HFFc6 (cell line): ENCODE measurements at regions not wholly inside any gene's neighbourhood (a gene's known extent, or its start where the extent isn't known, plus 50 kb on each side); places are given as distances from the start of the nearest gene placed in this dataset.

Source experiments
- DNase-seq: peaks from one replicate; pipeline ENCODE4 v3.0.0-alpha.2; 2018
- H3K27ac Mint-ChIP-seq: 2 replicates; pipeline ENCODE4 v1.8.0; 2020; ENCODE audit warnings: mild to moderate bottlenecking, mixed read lengths
- H3K27me3 Mint-ChIP-seq: 2 replicates; pipeline ENCODE4 v1.8.0; 2021; ENCODE audit warnings: mild to moderate bottlenecking, moderate library complexity, mixed read lengths; ENCODE audit not compliant: insufficient read depth
- H3K36me3 Mint-ChIP-seq: 2 replicates; pipeline ENCODE4 v1.8.0; 2021; ENCODE audit warnings: low read depth, mixed read lengths
- H3K4me1 Mint-ChIP-seq: 2 replicates; pipeline ENCODE4 v1.8.0; 2020; ENCODE audit warnings: low read depth, mixed read lengths
- H3K4me3 Mint-ChIP-seq: 2 replicates; pipeline ENCODE4 v1.8.0; 2020; ENCODE audit warnings: mild to moderate bottlenecking, moderate library complexity, mixed read lengths
- H3K9me3 Mint-ChIP-seq: 2 replicates; pipeline ENCODE4 v1.8.0; 2020; ENCODE audit warnings: mild to moderate bottlenecking, mixed read lengths
- TF ChIP-seq, protein P1 (sequence below): fragments of 200-600 bp; sonication (generic); IDR thresholded peaks from 2 replicates; pipeline ENCODE4 v1.5.0; 2021; ENCODE audit warnings: antibody characterized with exemption, mild to moderate bottlenecking

DNA sequence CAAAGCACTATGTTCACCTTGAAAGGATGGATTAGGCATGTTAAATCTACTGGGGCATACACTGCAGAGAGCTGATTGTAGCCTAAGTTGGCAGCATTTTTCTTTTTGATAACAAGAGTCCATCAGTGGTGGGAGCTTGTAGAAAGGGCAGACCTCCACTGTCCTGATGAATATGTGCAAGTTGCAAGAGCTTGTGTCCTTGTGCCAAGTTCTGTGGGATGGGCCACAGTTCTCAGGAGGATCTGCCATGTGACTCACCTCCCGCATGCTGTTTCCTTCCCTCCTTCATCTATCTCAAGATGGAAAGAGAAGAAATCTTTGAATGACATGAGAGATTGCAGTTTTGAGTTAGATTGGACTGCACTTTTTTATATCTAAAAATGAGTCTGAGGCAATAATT lies 58.3 kb upstream of the GGTLC1 start:
- DNase-seq: no peak
- no peak overlapping the region for H3K4me3 Mint-ChIP-seq
- peaks cover 3% of the 10 kb centered on the region; the same call in 1 of the 2 replicates for H3K9me3 Mint-ChIP-seq
- TF ChIP-seq, protein P1, sequence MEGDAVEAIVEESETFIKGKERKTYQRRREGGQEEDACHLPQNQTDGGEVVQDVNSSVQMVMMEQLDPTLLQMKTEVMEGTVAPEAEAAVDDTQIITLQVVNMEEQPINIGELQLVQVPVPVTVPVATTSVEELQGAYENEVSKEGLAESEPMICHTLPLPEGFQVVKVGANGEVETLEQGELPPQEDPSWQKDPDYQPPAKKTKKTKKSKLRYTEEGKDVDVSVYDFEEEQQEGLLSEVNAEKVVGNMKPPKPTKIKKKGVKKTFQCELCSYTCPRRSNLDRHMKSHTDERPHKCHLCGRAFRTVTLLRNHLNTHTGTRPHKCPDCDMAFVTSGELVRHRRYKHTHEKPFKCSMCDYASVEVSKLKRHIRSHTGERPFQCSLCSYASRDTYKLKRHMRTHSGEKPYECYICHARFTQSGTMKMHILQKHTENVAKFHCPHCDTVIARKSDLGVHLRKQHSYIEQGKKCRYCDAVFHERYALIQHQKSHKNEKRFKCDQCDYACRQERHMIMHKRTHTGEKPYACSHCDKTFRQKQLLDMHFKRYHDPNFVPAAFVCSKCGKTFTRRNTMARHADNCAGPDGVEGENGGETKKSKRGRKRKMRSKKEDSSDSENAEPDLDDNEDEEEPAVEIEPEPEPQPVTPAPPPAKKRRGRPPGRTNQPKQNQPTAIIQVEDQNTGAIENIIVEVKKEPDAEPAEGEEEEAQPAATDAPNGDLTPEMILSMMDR: no peak
- H3K36me3 Mint-ChIP-seq: no peaks in the 10 kb centered on the region
- H3K27me3 Mint-ChIP-seq: peaks cover 10% of the 10 kb centered on the region
- no peak overlapping the region for H3K27ac Mint-ChIP-seq
- no peaks in the 10 kb centered on the region for H3K4me1 Mint-ChIP-seq

DNA sequence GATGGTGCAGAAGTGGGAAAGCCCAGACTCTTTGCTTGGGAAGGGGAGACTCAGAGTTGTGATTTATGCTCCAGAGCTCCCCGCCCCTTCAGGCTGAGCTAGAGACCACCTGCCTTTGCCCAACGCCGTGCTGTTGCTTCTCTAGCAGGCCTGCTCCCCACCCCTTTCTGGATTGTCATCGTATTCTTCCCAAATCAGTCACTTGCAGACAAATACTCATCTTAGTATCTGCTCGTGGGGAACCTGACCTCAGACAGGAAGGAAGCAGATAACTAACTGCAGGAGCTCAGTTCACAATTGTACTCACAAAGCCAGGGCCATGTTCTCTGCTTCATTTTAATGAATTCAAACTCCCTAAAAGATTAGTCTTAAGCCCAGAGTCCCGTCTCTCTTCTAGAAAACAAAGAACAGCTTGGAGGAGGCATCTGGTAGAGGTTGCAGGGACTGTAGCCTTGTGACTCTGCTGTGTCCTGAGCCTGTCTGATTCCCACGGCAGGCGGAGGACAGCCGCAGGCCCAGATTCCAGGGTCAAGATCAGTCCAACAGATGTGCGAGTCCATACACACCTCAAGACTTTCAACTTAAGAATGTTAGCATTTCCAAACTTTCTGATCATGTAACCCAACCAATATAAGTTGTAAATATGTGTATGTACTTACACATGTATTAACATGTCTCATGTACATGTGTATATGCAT lies 57.2 kb upstream of the GGTLC1 start:
- H3K36me3 Mint-ChIP-seq: no peaks in the 10 kb centered on the region
- H3K27ac Mint-ChIP-seq: no peak overlapping the region

DNA sequence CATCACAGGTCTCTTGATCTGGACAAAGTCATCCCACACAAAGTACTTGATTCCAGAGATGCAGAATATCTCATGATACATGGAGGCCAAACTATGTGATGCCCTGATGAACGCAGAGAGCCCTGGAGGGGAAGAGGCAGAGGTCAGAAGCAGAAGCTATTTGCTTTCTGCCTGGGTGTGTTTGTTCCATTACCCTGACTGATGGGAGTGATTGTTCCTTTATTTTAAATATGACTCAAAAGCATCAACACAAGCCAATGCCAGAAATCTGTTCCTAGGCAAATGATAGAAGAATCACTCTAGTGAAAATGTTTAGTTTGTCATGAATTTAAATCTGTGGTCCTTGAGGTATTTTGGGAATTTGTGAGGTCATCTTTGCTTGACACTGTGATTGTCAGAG lies 54.7 kb upstream of the GGTLC1 start:
- Mint-ChIP-seq H3K36me3 (no peaks in the 10 kb centered on the region), H3K4me1 (no peaks in the 10 kb centered on the region), H3K27me3 (peaks cover 3% of the 10 kb centered on the region; the same call in 1 of the 2 replicates), H3K9me3 (peaks cover 20% of the 10 kb centered on the region), H3K27ac (no peak overlapping the region), H3K4me3 (no peak overlapping the region)
- TF ChIP-seq, protein P1: no peak
- DNase-seq: no peak

More for the DNA sequence above, 57.2 kb upstream of the GGTLC1 start:
- Mint-ChIP-seq H3K4me3 (no peak overlapping the region), H3K4me1 (no peaks in the 10 kb centered on the region), H3K9me3 (peaks cover 7% of the 10 kb centered on the region; the same call in 1 of the 2 replicates), H3K27me3 (peaks cover 7% of the 10 kb centered on the region)
- no peak for DNase-seq
- TF ChIP-seq, protein P1: no peak

DNA sequence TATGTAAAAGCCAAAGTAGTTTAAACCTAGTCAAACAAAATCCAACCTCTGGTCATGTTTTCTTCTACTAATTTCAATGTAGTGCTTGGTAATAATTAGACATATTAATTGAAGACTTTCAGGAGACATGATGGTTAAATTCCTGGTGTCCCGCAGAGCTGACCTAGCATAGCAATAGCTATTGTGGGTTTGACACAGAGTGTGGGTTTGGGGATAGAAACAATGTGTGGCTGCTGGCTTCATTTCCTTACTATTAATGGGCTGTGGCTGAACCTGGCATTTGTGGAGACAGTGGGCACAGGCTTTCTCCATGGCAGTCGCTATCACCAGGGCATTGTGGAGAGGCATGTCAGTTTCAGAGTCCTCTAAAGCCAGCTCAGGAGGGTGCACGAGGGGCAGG lies 54.1 kb upstream of the GGTLC1 start:
- Mint-ChIP-seq H3K4me1 (no peaks in the 10 kb centered on the region), H3K27me3 (peaks cover 3% of the 10 kb centered on the region; the same call in 1 of the 2 replicates), H3K9me3 (peaks cover 23% of the 10 kb centered on the region)

DNA sequence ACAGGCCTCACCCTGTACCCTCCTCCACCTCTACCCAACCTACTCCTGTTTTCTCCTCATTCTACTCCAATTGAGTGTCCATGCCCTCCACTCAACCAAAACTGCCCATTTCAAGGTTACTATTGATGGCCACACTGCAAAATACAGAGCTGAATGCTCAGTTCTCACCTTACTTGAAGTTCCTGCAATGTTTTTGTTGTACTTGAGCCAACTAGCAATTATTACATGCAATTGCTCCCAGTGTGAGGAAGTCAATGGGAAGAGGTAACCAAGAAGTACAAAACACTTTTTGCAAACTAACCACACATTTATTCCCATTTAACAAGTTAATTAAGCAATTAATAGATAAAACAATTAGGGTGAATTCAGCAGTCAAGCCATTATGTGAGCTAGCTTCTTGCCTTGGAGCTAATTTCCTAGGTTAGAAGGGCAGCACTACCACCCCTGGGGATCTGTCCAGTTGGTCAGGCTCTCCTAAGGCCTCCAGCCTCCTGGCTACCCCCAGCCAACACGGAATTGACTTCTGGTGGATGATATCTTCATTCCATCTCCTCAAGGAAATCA lies 52.4 kb upstream of the GGTLC1 start:
- peaks cover 23% of the 10 kb centered on the region for H3K9me3 Mint-ChIP-seq

More for the DNA sequence above, 54.1 kb upstream of the GGTLC1 start:
- TF ChIP-seq, protein P1: no peak
- Mint-ChIP-seq H3K4me3 (no peak overlapping the region), H3K36me3 (no peaks in the 10 kb centered on the region), H3K27ac (no peak overlapping the region)
- no peak for DNase-seq

More for the DNA sequence above, 52.4 kb upstream of the GGTLC1 start:
- Mint-ChIP-seq H3K27ac (no peak overlapping the region), H3K36me3 (no peaks in the 10 kb centered on the region), H3K4me1 (no peaks in the 10 kb centered on the region), H3K27me3 (no peaks in the 10 kb centered on the region; the same call in 1 of the 2 replicates), H3K4me3 (no peak overlapping the region)
- TF ChIP-seq, protein P1: no peak
- no peak for DNase-seq
